NCI-H1092 treated with DMSO at 0.1 percent for 48 hours (cell line): ENCODE measurements at regions not wholly inside any gene's neighbourhood (a gene's known extent, or its start where the extent isn't known, plus 50 kb on each side); places are given as distances from the start of the nearest gene placed in this dataset.

Source experiments
- DNase-seq: peaks from one replicate; lab custom pipeline; 2025; lab: John Stamatoyannopoulos, UW

- DNase-seq = no peak
These were observed 178.9 kb downstream of the CCDC71L start for GRCh38 chr7:106482091-106482490.

- DNase-seq = no peak
These were observed 180.3 kb downstream of the CCDC71L start for GRCh38 chr7:106480616-106481031.

- no peak for DNase-seq
These were observed 180.8 kb downstream of the CCDC71L start for GRCh38 chr7:106480161-106480579.

- no peak for DNase-seq
These were observed 184.2 kb downstream of the CCDC71L start for GRCh38 chr7:106476751-106477150.

GRCh38 chr7:106472741-106473140 is 188.0 kb upstream of the NAMPT start:
- DNase-seq = no peak

GRCh38 chr7:106471686-106472440 is 187.1 kb upstream of the NAMPT start:
- no peak for DNase-seq

GRCh38 chr7:106471021-106471420 is 186.2 kb upstream of the NAMPT start:
- no peak for DNase-seq

- no peak for DNase-seq
These were observed 182.1 kb upstream of the NAMPT start for GRCh38 chr7:106466867-106467266.

- no peak for DNase-seq
These were observed 181.1 kb upstream of the NAMPT start for GRCh38 chr7:106465704-106466468.

GRCh38 chr7:106464651-106465050 is 179.9 kb upstream of the NAMPT start:
- no peak for DNase-seq

- no peak for DNase-seq
These were observed 179.2 kb upstream of the NAMPT start for GRCh38 chr7:106463851-106464611.

- DNase-seq = no peak
These were observed 178.2 kb upstream of the NAMPT start for GRCh38 chr7:106462914-106463482.

GRCh38 chr7:106462365-106462859 is 177.6 kb upstream of the NAMPT start:
- DNase-seq = peak; percentile 58

- DNase-seq = no peak
These were observed 176.0 kb upstream of the NAMPT start for GRCh38 chr7:106460792-106461254.

GRCh38 chr7:106459397-106460072 is 174.8 kb upstream of the NAMPT start:
- no peak for DNase-seq

GRCh38 chr7:106457678-106458077 is 172.9 kb upstream of the NAMPT start:
- DNase-seq = no peak

GRCh38 chr7:106456329-106456728 is 171.5 kb upstream of the NAMPT start:
- DNase-seq = no peak

GRCh38 chr7:106452031-106452851 is 167.5 kb upstream of the NAMPT start:
- DNase-seq = no peak

- DNase-seq = no peak
These were observed 166.4 kb upstream of the NAMPT start for GRCh38 chr7:106451171-106451570.

- no peak for DNase-seq
These were observed 165.9 kb upstream of the NAMPT start for GRCh38 chr7:106450716-106451115.
